Liver (tissue), 8 donors: ENCODE measurements at regions not wholly inside any gene's neighbourhood (a gene's known extent, or its start where the extent isn't known, plus 50 kb on each side); places are given as distances from the start of the nearest gene placed in this dataset.

Experiments
- DNase-seq: peaks from one replicate; pipeline ENCODE4 v3.0.0-alpha.2; 2017; ENCODE audit warnings: low spot score
- H3K27ac ChIP-seq, 2 donors: one replicate each; pipeline ENCODE4 v1.7.0; 2013; ENCODE audit warnings: inconsistent platforms in 2 of 2, low read length in 2 of 2, control low read depth in 1 of 2, low read depth in 1 of 2, mild to moderate bottlenecking in 1 of 2
- H3K27me3 ChIP-seq, 4 donors: one replicate each; pipeline versions ENCODE4 v1.6.1 to v1.7.0; 2013; ENCODE audit warnings: low read length in 3 of 4, inconsistent platforms in 1 of 4, mild to moderate bottlenecking in 1 of 4, moderate library complexity in 1 of 4; ENCODE audit not compliant: control insufficient read depth in 4 of 4, insufficient read depth in 4 of 4
- H3K36me3 ChIP-seq, 4 donors: one replicate each; pipeline versions ENCODE4 v1.6.1 to v1.7.0; 2013; ENCODE audit warnings: low read length in 3 of 4, mild to moderate bottlenecking in 3 of 4, low read depth in 1 of 4, moderate library complexity in 1 of 4; ENCODE audit not compliant: control insufficient read depth in 4 of 4, insufficient read depth in 3 of 4
- H3K4me1 ChIP-seq, 4 donors: one replicate each; pipeline versions ENCODE4 v1.6.1 to v1.7.0; 2013; ENCODE audit warnings: low read length in 3 of 4, mild to moderate bottlenecking in 3 of 4, moderate library complexity in 1 of 4; ENCODE audit not compliant: control insufficient read depth in 4 of 4, insufficient read depth in 4 of 4
- H3K4me3 ChIP-seq, 3 donors: one replicate each; pipeline versions ENCODE4 v1.6.1 to v1.7.0; 2013; ENCODE audit warnings: low read length in 3 of 3, control low read depth in 1 of 3, low read depth in 1 of 3, mild to moderate bottlenecking in 1 of 3
- H3K9ac ChIP-seq, 2 donors: one replicate each; pipeline ENCODE4 v1.7.0; 2013; ENCODE audit warnings: low read length in 2 of 2, mild to moderate bottlenecking in 2 of 2, moderate library complexity in 2 of 2, control low read depth in 1 of 2, low read depth in 1 of 2
- H3K9me3 ChIP-seq, 4 donors: one replicate each; pipeline versions ENCODE4 v1.6.1 to v1.7.0; 2013; ENCODE audit warnings: low read length in 3 of 4; ENCODE audit not compliant: control insufficient read depth in 4 of 4
- EGR1 ChIP-seq, 2 donors: IDR thresholded peaks; 2 replicates each; pipeline ENCODE4 v1.6.1; 2016 to 2018; ENCODE audit warnings: antibody characterized with exemption in 2 of 2, low read depth in 2 of 2
- FOXA1 ChIP-seq: IDR thresholded peaks from 2 replicates; pipeline ENCODE4 v1.6.1; 2016; ENCODE audit warnings: antibody characterized with exemption
- FOXA2 ChIP-seq: IDR thresholded peaks from 2 replicates; pipeline ENCODE4 v1.6.1; 2016; ENCODE audit warnings: antibody characterized with exemption
- GABPA ChIP-seq, 2 donors: IDR thresholded peaks in 1 of 2; conservative IDR thresholded peaks in 1 of 2; 2 replicates each; pipeline ENCODE4 v1.6.1; 2016; ENCODE audit warnings: antibody characterized with exemption in 2 of 2, mild to moderate bottlenecking in 1 of 2, moderate library complexity in 1 of 2
- HNF4A ChIP-seq, 2 donors: conservative IDR thresholded peaks; 2 replicates each; pipeline ENCODE4 v1.6.1; 2016; ENCODE audit warnings: antibody characterized with exemption in 2 of 2, mild to moderate bottlenecking in 2 of 2
- HNF4G ChIP-seq: IDR thresholded peaks from 2 replicates; pipeline ENCODE4 v1.6.1; 2016; ENCODE audit warnings: antibody characterized with exemption
- JUND ChIP-seq, 2 donors: IDR thresholded peaks; 2 replicates each; pipeline ENCODE4 v1.6.1; 2016; ENCODE audit warnings: antibody characterized with exemption in 2 of 2
- NR2F2 ChIP-seq: IDR thresholded peaks from 2 replicates; pipeline ENCODE4 v1.6.1; 2016; ENCODE audit warnings: antibody characterized with exemption
- RAD21 ChIP-seq, 2 donors: IDR thresholded peaks; 2 replicates each; pipeline ENCODE4 v1.6.1; 2016; ENCODE audit warnings: antibody characterized with exemption in 2 of 2, mild to moderate bottlenecking in 2 of 2
- RXRA ChIP-seq, 2 donors: IDR thresholded peaks; 2 replicates each; pipeline ENCODE4 v1.6.1; 2017 to 2018; ENCODE audit warnings: antibody characterized with exemption in 2 of 2, mild to moderate bottlenecking in 1 of 2
- SP1 ChIP-seq: IDR thresholded peaks from 2 replicates; pipeline ENCODE4 v1.6.1; 2018; ENCODE audit warnings: antibody characterized with exemption, mild to moderate bottlenecking
- TAF1 ChIP-seq: conservative IDR thresholded peaks from 2 replicates; pipeline ENCODE4 v1.6.1; 2016; ENCODE audit warnings: antibody characterized with exemption, mild to moderate bottlenecking
- YY1 ChIP-seq: IDR thresholded peaks from 2 replicates; pipeline ENCODE4 v1.6.1; 2016; ENCODE audit warnings: antibody characterized with exemption, mild to moderate bottlenecking
- WGBS: extraction: QIAGEN DNeasy Blood & Tissue Kit; methylation state at CpG from one replicate; pipeline ENCODE4 v1.1.7; 2013; 5-methylcytosine and 5-hydroxymethylcytosine counted together
- TF ChIP-seq, protein P1 (sequence below): IDR thresholded peaks from 2 replicates; pipeline ENCODE4 v1.6.1; 2016; ENCODE audit warnings: antibody characterized with exemption, mild to moderate bottlenecking
- TF ChIP-seq, protein P2 (sequence below): fragments of 150-350 bp; IDR thresholded peaks from 2 replicates; pipeline ENCODE4 v1.5.1; 2017; ENCODE audit warnings: improper control_type of control experiment, low read depth, low read length; ENCODE audit not compliant: missing input control
- TF ChIP-seq, protein P3 (sequence below): IDR thresholded peaks from 2 replicates; pipeline ENCODE4 v1.6.1; 2016; ENCODE audit warnings: antibody characterized with exemption
- TF ChIP-seq, protein P4 (sequence below): IDR thresholded peaks from 2 replicates; pipeline ENCODE4 v1.6.1; 2016; ENCODE audit warnings: antibody characterized with exemption
- donor health status: healthy.
- donor health status: healthy.
- donor health status: healthy.
- donor health status: healthy.
- donor health status: healthy.

DNA sequence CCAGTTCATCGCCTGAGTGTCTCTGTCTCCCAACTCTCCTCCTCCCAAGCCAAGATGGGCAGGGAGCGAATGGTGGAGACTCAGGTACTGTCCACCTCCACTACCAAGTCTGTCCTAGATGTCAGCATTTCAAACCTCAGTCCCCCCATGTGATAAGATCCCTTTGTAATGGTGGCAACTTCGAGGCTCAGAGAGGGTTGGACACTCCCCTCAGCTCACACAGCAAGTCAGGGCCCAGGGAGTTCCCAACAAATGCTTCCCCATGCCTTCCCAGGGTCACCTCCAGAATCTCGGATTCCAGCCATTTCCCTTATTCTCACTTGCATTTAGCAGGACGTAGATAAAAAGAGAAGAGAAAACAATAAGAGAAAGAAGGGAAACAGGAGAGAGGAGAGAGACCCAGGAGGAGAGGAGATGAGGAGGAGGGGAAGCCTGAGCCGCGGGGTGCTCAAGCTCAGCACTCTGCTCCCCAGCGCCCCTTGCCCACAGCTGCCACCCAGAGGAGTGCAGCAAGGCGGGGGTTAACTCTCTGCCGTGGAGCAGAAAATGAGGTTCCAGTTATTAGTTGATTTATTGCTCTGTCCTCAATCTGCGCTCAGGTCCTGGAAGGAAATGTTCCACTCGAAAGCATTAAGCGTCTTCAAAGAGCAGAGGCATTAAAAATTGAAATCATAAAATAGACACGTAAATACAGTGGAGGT, 84.1 kb upstream of the LINGO1 start:
- H3K36me3 ChIP-seq = no peaks in the 10 kb centered on the region
- no peak overlapping the region for H3K9ac ChIP-seq
- no peak overlapping the region for H3K27ac ChIP-seq
- no peaks in the 10 kb centered on the region for H3K27me3 ChIP-seq
- no peak overlapping the region for H3K4me3 ChIP-seq
- H3K4me1 ChIP-seq = no peaks in the 10 kb centered on the region
- no peak for DNase-seq
- 49% methylated on average over 14 of the region's 14 CpGs for WGBS
- TF ChIP-seq GABPA (IDR thresholded peaks at IDR 0.05 in 1 of 2, conservative IDR thresholded peaks at IDR 0.05 in 1 of 2) (no peak), RXRA (IDR thresholded peaks at IDR 0.05) (no peak), HNF4G (no peak), HNF4A (conservative IDR thresholded peaks at IDR 0.05) (no peak), NR2F2 (no peak), EGR1 (IDR thresholded peaks at IDR 0.05; ENCODE audit: low read depth in 2 of 2) (no peak), TAF1 (no peak), FOXA2 (no peak), FOXA1 (no peak), RAD21 (IDR thresholded peaks at IDR 0.05) (no peak)
- TF ChIP-seq, protein P1, sequence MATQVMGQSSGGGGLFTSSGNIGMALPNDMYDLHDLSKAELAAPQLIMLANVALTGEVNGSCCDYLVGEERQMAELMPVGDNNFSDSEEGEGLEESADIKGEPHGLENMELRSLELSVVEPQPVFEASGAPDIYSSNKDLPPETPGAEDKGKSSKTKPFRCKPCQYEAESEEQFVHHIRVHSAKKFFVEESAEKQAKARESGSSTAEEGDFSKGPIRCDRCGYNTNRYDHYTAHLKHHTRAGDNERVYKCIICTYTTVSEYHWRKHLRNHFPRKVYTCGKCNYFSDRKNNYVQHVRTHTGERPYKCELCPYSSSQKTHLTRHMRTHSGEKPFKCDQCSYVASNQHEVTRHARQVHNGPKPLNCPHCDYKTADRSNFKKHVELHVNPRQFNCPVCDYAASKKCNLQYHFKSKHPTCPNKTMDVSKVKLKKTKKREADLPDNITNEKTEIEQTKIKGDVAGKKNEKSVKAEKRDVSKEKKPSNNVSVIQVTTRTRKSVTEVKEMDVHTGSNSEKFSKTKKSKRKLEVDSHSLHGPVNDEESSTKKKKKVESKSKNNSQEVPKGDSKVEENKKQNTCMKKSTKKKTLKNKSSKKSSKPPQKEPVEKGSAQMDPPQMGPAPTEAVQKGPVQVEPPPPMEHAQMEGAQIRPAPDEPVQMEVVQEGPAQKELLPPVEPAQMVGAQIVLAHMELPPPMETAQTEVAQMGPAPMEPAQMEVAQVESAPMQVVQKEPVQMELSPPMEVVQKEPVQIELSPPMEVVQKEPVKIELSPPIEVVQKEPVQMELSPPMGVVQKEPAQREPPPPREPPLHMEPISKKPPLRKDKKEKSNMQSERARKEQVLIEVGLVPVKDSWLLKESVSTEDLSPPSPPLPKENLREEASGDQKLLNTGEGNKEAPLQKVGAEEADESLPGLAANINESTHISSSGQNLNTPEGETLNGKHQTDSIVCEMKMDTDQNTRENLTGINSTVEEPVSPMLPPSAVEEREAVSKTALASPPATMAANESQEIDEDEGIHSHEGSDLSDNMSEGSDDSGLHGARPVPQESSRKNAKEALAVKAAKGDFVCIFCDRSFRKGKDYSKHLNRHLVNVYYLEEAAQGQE = no peak
- TF ChIP-seq, protein P2, sequence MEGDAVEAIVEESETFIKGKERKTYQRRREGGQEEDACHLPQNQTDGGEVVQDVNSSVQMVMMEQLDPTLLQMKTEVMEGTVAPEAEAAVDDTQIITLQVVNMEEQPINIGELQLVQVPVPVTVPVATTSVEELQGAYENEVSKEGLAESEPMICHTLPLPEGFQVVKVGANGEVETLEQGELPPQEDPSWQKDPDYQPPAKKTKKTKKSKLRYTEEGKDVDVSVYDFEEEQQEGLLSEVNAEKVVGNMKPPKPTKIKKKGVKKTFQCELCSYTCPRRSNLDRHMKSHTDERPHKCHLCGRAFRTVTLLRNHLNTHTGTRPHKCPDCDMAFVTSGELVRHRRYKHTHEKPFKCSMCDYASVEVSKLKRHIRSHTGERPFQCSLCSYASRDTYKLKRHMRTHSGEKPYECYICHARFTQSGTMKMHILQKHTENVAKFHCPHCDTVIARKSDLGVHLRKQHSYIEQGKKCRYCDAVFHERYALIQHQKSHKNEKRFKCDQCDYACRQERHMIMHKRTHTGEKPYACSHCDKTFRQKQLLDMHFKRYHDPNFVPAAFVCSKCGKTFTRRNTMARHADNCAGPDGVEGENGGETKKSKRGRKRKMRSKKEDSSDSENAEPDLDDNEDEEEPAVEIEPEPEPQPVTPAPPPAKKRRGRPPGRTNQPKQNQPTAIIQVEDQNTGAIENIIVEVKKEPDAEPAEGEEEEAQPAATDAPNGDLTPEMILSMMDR = no peak
- H3K9me3 ChIP-seq = no peaks in the 10 kb centered on the region

DNA sequence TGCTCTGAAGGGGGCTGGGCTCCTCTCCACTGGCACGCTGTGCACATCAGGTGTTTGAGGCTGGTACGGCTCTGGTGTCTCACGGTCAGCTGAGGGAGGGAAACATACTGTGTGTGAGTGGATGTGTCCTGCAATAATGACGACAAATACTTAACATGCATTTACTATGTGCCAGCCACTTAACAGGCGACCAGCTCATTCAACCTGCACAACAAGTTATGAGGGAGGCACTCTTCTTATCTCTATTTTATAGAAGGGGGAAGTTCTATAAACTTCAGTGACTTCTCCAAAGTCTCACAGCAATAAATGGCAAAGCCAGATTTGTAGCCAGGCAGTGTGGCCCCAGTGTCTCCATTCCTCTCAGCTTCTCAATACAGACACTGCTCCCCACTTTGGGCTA, 83.1 kb upstream of the LINGO1 start:
- 73% methylated on average over 5 of the region's 5 CpGs for WGBS
- Histone ChIP-seq H3K27me3 (no peaks in the 10 kb centered on the region), H3K36me3 (no peaks in the 10 kb centered on the region), H3K9me3 (no peaks in the 10 kb centered on the region), H3K27ac (no peak overlapping the region), H3K4me1 (no peaks in the 10 kb centered on the region), H3K9ac (no peak overlapping the region), H3K4me3 (no peak overlapping the region)
- no peak for DNase-seq
- TF ChIP-seq, protein P2 = no peak
- TF ChIP-seq, protein P3, sequence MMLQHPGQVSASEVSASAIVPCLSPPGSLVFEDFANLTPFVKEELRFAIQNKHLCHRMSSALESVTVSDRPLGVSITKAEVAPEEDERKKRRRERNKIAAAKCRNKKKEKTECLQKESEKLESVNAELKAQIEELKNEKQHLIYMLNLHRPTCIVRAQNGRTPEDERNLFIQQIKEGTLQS = no peak
- TF ChIP-seq NR2F2 = no peak
- TF ChIP-seq, protein P4, sequence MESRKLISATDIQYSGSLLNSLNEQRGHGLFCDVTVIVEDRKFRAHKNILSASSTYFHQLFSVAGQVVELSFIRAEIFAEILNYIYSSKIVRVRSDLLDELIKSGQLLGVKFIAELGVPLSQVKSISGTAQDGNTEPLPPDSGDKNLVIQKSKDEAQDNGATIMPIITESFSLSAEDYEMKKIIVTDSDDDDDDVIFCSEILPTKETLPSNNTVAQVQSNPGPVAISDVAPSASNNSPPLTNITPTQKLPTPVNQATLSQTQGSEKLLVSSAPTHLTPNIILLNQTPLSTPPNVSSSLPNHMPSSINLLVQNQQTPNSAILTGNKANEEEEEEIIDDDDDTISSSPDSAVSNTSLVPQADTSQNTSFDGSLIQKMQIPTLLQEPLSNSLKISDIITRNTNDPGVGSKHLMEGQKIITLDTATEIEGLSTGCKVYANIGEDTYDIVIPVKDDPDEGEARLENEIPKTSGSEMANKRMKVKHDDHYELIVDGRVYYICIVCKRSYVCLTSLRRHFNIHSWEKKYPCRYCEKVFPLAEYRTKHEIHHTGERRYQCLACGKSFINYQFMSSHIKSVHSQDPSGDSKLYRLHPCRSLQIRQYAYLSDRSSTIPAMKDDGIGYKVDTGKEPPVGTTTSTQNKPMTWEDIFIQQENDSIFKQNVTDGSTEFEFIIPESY = no peak
- no peak for TF ChIP-seq EGR1 (IDR thresholded peaks at IDR 0.05; ENCODE audit: low read depth in 2 of 2)
- no peak for TF ChIP-seq RAD21 (IDR thresholded peaks at IDR 0.05)
- no peak for TF ChIP-seq FOXA1
- TF ChIP-seq HNF4G = no peak
- TF ChIP-seq YY1 = no peak
- TF ChIP-seq, protein P1 = no peak
- no peak for TF ChIP-seq GABPA (IDR thresholded peaks at IDR 0.05 in 1 of 2, conservative IDR thresholded peaks at IDR 0.05 in 1 of 2)
- TF ChIP-seq JUND (IDR thresholded peaks at IDR 0.05) = no peak
- no peak for TF ChIP-seq SP1
- TF ChIP-seq FOXA2 = no peak
- TF ChIP-seq RXRA (IDR thresholded peaks at IDR 0.05) = no peak
